Dendritic cell treated with granulocyte-macrophage colony-stimulating factor and Interleukin-4, amounts not matched to agents 40 ng/mL and 50 ng/mL, for 4 days (primary cell): ENCODE measurements at regions not wholly inside any gene's neighbourhood (a gene's known extent, or its start where the extent isn't known, plus 50 kb on each side); places are given as distances from the start of the nearest gene placed in this dataset.

ENCODE experiments used
- H3K27ac Mint-ChIP-seq: one replicate; pipeline ENCODE4 v1.8.0; 2022; ENCODE audit warnings: mild to moderate bottlenecking, mixed read lengths
- H3K27me3 Mint-ChIP-seq: one replicate; pipeline ENCODE4 v1.8.0; 2022; ENCODE audit warnings: mild to moderate bottlenecking, mixed read lengths
- H3K36me3 Mint-ChIP-seq: one replicate; pipeline ENCODE4 v1.8.0; 2022; ENCODE audit warnings: low read depth, mixed read lengths
- H3K4me1 Mint-ChIP-seq: one replicate; pipeline ENCODE4 v1.8.0; 2022; ENCODE audit warnings: low read depth, mixed read lengths
- H3K4me3 Mint-ChIP-seq: one replicate; pipeline ENCODE4 v1.8.0; 2022; ENCODE audit warnings: mild to moderate bottlenecking, moderate library complexity, mixed read lengths
- H3K9me3 Mint-ChIP-seq: one replicate; pipeline ENCODE4 v1.8.0; 2022; ENCODE audit warnings: mixed read lengths
- intact Hi-C: fragments of 100-400 bp; cut with micrococcal nuclease; formaldehyde crosslinking; loops from one replicate; pipeline ENCODE4 v1.15.0; 2022

DNA sequence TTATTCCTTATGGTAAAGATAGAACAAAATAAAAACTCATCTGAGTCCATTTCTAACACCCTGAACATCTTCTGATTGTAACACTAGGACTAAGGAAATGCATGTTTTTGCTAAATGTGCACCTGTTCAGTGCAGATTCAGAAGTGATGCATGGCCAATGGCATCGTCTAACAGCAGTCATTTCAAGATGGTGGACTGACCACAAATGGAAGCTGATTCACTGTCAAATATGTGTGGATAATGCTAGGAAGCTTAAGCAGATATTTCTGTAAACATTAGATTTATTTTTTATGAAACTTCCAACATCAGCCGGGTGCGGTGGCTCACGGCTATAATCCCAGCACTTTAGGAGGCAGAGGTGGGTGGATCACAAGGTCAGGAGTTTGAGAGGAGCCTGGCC is 394.8 kb downstream of the SAMD5 start:
- Mint-ChIP-seq H3K4me3 (no peak overlapping the region), H3K36me3 (no peaks in the 10 kb centered on the region), H3K27ac (no peak overlapping the region), H3K9me3 (peaks cover 3% of the 10 kb centered on the region), H3K27me3 (no peaks in the 10 kb centered on the region), H3K4me1 (no peaks in the 10 kb centered on the region)
- intact Hi-C loops, result no loop called here

DNA sequence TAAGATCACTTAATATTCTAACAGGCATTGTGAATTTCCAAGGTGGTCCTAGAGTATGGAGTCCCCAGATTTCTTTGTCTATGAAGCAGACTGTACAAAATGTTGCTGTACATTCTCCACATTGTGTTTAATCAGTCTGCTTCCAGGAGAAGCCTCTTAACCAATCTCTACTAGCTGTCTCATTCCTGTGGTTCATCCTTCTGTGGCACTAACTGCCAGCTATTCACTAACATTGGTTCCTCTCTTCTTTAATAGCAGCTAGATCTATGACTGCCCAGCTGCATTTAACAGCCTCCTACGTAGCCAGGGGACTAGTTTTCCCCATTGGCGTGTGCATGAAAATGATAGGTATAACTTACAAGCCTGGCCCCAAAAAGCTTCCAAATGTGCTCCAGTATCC is 395.4 kb downstream of the SAMD5 start:
- Mint-ChIP-seq H3K4me3 (no peak overlapping the region), H3K9me3 (peaks cover 8% of the 10 kb centered on the region), H3K36me3 (no peaks in the 10 kb centered on the region), H3K4me1 (no peaks in the 10 kb centered on the region), H3K27ac (no peak overlapping the region), H3K27me3 (no peaks in the 10 kb centered on the region)
- intact Hi-C loops, result no loop called here

DNA sequence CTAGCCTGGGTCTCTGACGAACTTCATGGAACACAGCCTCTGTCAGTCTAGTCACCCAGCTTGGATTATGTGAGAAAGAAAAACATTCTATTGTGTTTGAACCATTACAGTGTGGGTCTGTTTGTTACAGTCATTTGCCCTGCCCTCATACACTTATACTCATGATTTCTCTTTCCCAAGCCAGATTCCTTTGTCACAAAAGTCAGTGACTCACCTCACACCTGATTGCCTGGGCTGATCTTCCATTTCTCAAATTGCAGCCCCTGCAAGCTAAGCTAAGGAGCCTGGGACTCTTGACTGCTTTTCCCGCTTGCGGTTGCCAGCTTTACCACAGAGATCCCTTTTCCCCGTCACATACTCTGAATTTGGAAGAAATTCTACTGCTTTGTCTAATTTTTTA is 395.9 kb downstream of the SAMD5 start:
- intact Hi-C loops, result no loop called here
- Mint-ChIP-seq H3K27me3 (no peaks in the 10 kb centered on the region), H3K9me3 (peaks cover 8% of the 10 kb centered on the region), H3K27ac (no peak overlapping the region), H3K36me3 (no peaks in the 10 kb centered on the region), H3K4me3 (no peak overlapping the region), H3K4me1 (no peaks in the 10 kb centered on the region)

DNA sequence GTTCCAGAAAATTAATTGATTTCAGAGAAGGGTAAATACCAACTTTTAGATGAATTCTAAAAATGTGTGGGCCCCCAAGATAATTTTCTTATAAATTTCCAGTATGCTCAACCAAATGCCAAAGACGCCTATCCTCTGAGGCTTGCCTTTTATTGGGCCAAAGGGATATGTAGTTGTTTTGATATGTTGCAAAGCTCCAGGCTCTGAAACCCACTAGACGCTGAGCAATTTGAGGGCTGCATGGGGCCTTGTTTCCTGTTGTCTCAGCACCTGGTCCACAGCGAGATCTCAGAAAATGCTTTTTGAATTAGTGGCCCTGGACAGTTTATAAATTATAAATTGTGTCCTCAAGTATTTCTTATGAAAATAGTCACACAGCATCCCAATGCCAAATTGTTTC is 397.2 kb downstream of the SAMD5 start:
- Mint-ChIP-seq H3K27me3 (no peaks in the 10 kb centered on the region), H3K36me3 (no peaks in the 10 kb centered on the region), H3K4me1 (no peaks in the 10 kb centered on the region), H3K4me3 (no peak overlapping the region), H3K27ac (no peak overlapping the region), H3K9me3 (peaks cover 8% of the 10 kb centered on the region)
- intact Hi-C loops, result no loop called here

DNA sequence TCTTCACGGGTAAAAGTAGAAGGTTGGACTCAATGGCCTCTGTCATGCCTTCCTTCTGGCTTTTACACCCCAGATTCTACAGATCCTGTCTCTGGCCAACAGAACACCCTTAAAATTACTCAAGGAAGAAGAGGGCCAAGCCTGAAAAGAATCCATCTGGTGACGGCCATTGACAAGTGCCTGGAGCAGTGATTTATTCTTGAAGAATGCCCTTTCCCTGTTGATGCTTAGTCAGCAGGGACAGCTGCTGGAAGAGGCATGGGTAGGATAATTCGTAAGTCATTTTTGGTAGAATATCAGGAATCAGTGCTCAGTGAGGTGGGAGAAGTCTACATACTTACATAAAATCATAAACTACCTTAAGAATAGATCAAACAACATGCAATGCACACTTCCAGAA is 397.9 kb downstream of the SAMD5 start:
- no peaks in the 10 kb centered on the region for H3K4me1 Mint-ChIP-seq
- H3K9me3 Mint-ChIP-seq, result peaks cover 8% of the 10 kb centered on the region
- H3K27ac Mint-ChIP-seq, result no peak overlapping the region
- intact Hi-C loops, result no loop called here
- no peak overlapping the region for H3K4me3 Mint-ChIP-seq
- H3K27me3 Mint-ChIP-seq, result no peaks in the 10 kb centered on the region
- no peaks in the 10 kb centered on the region for H3K36me3 Mint-ChIP-seq

DNA sequence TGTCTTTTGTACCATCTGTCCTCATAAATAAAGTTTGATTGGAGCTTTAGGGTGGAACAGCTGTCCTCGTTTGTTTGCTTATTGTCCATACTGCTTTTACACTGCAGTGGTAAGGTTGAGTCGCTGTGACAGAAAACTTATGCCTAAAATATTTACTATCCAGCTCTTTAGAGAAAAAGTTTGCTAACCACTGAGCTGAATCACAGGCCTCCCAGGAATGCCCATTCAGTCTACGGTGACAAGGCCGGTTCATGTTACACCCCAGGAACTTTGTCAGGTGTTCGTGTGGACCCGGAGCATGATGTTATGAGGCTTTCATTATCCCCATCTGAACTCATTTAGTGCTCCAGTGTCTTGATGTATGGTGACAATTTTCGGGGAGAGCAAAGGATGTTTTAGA is 401.1 kb downstream of the SAMD5 start:
- intact Hi-C loops, result no loop called here
- Mint-ChIP-seq H3K27ac (no peak overlapping the region), H3K9me3 (peaks cover 8% of the 10 kb centered on the region), H3K27me3 (no peaks in the 10 kb centered on the region), H3K4me3 (no peak overlapping the region), H3K36me3 (no peaks in the 10 kb centered on the region), H3K4me1 (no peaks in the 10 kb centered on the region)

DNA sequence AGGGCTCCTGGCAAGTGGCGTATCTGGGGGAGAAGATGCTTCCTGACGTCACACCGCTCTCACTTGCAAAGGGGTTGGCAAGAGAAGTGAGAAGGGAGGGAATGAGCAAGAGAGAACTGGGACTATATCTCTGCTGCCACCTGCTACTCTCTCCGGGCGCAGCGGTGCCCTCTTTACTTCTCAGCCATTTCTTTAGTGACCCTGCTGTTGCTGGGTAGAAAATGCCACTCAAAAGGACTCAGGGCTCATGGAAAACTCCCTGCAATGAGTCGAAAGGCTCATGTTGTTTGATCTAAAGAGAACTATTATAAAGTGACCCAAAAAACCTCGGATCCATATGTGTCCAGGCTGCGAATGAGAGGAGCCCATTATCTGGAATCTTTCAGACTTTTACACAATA is 401.8 kb downstream of the SAMD5 start:
- Mint-ChIP-seq H3K27me3 (no peaks in the 10 kb centered on the region), H3K36me3 (no peaks in the 10 kb centered on the region), H3K4me3 (no peak overlapping the region), H3K4me1 (no peaks in the 10 kb centered on the region), H3K9me3 (peaks cover 8% of the 10 kb centered on the region), H3K27ac (no peak overlapping the region)
- intact Hi-C loops, result no loop called here

DNA sequence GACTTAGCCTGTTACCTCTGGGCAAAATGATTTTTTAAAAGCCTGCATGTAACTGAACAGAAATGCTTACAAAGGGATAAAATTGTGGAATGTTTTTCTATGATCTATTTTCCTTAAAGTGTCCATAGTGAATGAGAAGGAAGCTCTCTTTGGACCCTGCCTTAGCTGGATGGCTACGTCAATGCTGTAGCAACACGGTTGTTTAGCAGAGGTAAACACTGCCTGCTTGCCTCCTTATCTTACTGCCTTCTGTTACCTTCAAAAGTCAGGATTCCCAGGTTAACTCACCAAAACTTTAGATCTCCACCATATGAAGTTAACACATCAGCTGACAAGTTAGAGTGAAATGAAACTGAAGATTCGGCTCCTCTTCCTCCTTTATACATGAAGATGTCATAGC is 402.6 kb downstream of the SAMD5 start:
- Mint-ChIP-seq H3K36me3 (no peaks in the 10 kb centered on the region), H3K27ac (no peak overlapping the region), H3K27me3 (no peaks in the 10 kb centered on the region), H3K4me1 (no peaks in the 10 kb centered on the region), H3K9me3 (peaks cover 8% of the 10 kb centered on the region), H3K4me3 (no peak overlapping the region)
- intact Hi-C loops, result no loop called here

DNA sequence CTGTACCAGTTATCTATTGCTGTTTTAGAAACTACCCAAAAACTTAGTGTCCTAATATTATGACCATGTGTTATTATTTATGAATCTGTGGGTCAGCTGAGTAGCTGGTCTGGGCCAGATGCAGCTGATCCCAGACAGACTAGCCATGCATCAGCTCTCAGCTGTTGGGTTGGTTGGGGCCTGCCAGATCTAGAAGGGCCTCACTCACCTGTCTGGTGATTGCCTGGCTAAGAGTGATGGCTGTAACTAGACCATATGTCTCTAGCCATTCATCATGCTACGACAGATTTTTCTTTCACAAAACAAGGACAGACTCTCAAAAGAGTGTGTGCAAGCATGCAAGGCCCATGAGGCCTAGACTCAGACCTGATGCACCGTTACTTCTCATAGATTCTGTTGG is 403.2 kb downstream of the SAMD5 start:
- peaks cover 8% of the 10 kb centered on the region for H3K9me3 Mint-ChIP-seq
- H3K27me3 Mint-ChIP-seq, result no peaks in the 10 kb centered on the region
- H3K36me3 Mint-ChIP-seq, result no peaks in the 10 kb centered on the region
- H3K4me3 Mint-ChIP-seq, result no peak overlapping the region
- intact Hi-C loops, result no loop called here
- no peak overlapping the region for H3K27ac Mint-ChIP-seq
- H3K4me1 Mint-ChIP-seq, result no peaks in the 10 kb centered on the region

DNA sequence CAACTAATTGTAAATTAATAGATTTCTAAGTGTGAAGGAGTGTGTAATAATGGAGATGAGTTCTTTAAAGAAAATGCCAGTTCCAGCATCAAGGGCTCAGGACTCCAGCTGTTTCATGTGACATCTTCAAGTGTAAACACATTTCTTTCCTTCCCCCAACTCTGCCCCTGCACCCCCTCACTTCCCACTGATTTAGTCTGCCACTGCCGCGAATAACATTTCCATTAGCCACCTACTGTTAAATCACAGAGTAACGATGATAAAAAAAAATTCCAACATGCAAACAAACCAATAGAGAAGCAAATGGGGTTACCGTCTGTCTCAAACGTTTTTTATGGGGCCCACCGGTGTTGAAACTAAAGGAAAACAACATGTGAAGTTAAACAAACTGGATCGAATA is 414.3 kb downstream of the SAMD5 start:
- no peak overlapping the region for H3K27ac Mint-ChIP-seq
- H3K27me3 Mint-ChIP-seq, result no peaks in the 10 kb centered on the region
- H3K4me3 Mint-ChIP-seq, result no peak overlapping the region
- H3K36me3 Mint-ChIP-seq, result no peaks in the 10 kb centered on the region
- peaks cover 28% of the 10 kb centered on the region for H3K9me3 Mint-ChIP-seq
- intact Hi-C loops, result no loop called here
- no peaks in the 10 kb centered on the region for H3K4me1 Mint-ChIP-seq

DNA sequence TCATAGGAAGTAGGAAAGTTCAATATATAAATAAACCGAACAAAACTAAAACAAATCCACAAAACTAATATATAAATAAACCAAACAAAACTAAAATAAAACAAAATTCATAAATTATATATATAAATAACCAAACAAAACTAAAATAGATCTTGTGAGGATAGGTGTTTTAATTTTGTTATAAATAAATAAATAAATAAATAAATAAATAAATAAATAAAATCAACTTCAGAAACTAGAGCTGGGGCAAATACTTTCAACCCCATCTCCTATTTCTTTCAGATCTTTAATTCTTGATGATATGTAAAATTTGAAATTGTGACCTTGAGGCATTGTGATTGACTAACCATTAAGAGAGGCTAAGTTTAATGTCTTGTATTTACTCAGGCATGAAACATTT is 416.1 kb downstream of the SAMD5 start:
- intact Hi-C loops, result no loop called here
- Mint-ChIP-seq H3K36me3 (no peaks in the 10 kb centered on the region), H3K27me3 (no peaks in the 10 kb centered on the region), H3K4me3 (no peak overlapping the region), H3K27ac (no peak overlapping the region), H3K4me1 (no peaks in the 10 kb centered on the region), H3K9me3 (peaks cover 24% of the 10 kb centered on the region)

DNA sequence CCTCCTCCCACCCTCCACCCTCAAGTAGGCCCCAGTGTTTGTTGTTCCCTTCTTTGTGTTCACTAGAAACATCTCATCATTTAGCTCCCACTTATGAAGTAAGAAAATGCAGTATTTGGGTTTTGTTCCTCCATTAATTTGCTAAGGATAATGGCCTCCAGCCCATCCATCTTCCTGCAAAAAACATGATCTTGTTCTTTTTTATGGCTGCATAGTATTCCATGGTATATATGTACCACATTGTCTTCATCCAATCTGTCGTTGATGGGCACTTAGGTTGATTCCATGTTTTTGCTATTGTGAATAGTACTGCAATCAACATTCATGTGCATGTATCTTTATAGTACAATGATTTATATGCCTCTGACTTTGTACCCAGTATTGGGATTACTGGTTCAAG is 416.8 kb upstream of the SASH1 start:
- H3K36me3 Mint-ChIP-seq, result no peaks in the 10 kb centered on the region
- intact Hi-C loops, result no loop called here
- H3K9me3 Mint-ChIP-seq, result peaks cover 24% of the 10 kb centered on the region

DNA sequence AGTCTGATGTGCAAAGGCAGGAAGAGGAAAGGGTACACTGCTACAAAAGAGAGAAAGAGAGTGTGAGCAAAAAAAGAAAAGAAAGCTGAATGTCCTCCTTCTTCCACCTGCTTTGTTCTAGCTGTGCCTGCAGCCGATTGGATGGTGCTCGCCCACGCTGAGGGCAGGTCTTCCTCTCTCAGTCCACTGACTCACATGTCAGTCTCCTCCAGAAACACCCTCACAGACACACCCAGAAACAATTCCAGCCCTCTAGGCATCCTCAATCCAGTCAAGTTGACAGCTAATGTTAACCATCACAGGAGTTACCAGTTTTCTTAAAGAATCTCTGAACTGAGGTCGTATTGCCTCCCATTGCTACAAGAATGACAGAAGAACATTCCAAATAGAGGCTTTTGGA is 411.9 kb upstream of the SASH1 start:
- no peaks in the 10 kb centered on the region for H3K27me3 Mint-ChIP-seq
- peaks cover 33% of the 10 kb centered on the region for H3K9me3 Mint-ChIP-seq
- no peaks in the 10 kb centered on the region for H3K4me1 Mint-ChIP-seq
- intact Hi-C loops, result no loop called here
- H3K4me3 Mint-ChIP-seq, result no peak overlapping the region
- H3K27ac Mint-ChIP-seq, result no peak overlapping the region
- no peaks in the 10 kb centered on the region for H3K36me3 Mint-ChIP-seq

More for the DNA sequence above, 416.8 kb upstream of the SASH1 start:
- Mint-ChIP-seq H3K27me3 (no peaks in the 10 kb centered on the region), H3K4me3 (no peak overlapping the region), H3K4me1 (no peaks in the 10 kb centered on the region), H3K27ac (no peak overlapping the region)

DNA sequence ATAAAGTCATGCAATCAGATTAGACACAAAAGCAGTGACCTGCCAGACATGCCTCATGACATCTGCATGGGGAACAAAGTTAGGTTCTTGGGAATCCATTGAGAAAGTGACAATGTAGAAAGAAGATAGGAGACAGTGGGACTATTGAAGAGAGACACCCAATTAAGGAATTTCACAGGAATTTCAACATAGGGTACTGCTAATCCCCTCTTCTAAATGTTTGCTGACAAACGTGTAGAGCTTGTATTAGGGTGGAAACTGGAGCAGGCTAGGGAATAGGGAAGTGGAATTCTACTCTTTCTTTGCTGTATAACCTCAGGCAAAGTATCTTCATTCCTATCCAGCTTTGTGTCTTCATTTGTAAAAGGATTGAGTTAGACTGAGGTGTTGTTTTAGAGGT is 409.4 kb upstream of the SASH1 start:
- Mint-ChIP-seq H3K27me3 (no peaks in the 10 kb centered on the region), H3K27ac (no peak overlapping the region), H3K36me3 (no peaks in the 10 kb centered on the region), H3K4me1 (no peaks in the 10 kb centered on the region), H3K4me3 (no peak overlapping the region), H3K9me3 (peaks cover 31% of the 10 kb centered on the region)
- intact Hi-C loops, result no loop called here

DNA sequence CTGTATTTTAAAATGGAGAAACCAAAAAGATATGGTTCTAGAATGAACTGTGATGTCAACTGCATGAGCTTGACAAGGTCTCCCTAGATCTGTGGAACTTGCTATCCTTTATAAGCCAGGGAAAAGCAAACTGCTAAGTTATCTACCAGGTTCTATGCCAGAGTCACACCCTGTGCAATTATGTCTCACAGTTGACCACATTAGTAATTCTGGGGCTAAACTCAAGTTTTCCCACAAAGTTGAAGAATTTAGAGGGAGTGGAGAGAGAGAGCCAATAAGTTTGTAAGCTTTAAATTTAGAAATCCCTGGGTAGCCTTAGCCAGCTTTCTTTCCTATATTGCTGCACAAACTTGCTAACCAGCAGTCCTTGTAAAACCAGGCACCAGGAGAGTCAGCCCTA is 407.0 kb upstream of the SASH1 start:
- Mint-ChIP-seq H3K4me3 (no peak overlapping the region), H3K36me3 (no peaks in the 10 kb centered on the region), H3K9me3 (peaks cover 23% of the 10 kb centered on the region), H3K27ac (no peak overlapping the region), H3K4me1 (no peaks in the 10 kb centered on the region), H3K27me3 (no peaks in the 10 kb centered on the region)
- intact Hi-C loops, result no loop called here
